MM.1S (cell line): ENCODE measurements at regions not wholly inside any gene's neighbourhood (a gene's known extent, or its start where the extent isn't known, plus 50 kb on each side); places are given as distances from the start of the nearest gene placed in this dataset.

Experiments used
- DNase-seq: peaks from one replicate; pipeline ENCODE4 v3.0.0-alpha.2; 2015
- H2AFZ ChIP-seq: fragments of 300-600 bp; sonication (generic); 2 replicates; pipeline ENCODE4 v1.6.0; 2016; ENCODE audit warnings: antibody characterized with exemption, low read length
- H3F3A ChIP-seq: fragments of 300-600 bp; sonication (generic); 2 replicates; pipeline ENCODE4 v1.6.1; 2016; ENCODE audit warnings: mild to moderate bottlenecking, antibody characterized with exemption, low read length, moderate library complexity, mixed read lengths; ENCODE audit not compliant: insufficient read depth
- H3K27ac ChIP-seq: fragments of 300-600 bp; sonication (generic); 2 replicates; pipeline ENCODE4 v1.5.1; 2016; ENCODE audit warnings: mild to moderate bottlenecking, low read length
- H3K27me3 ChIP-seq: fragments of 300-600 bp; sonication (generic); replicated peaks from 2 replicates; pipeline ENCODE4 v1.6.0; 2016; ENCODE audit warnings: low read length; ENCODE audit not compliant: insufficient read depth
- H3K36me3 ChIP-seq: fragments of 300-600 bp; sonication (generic); replicated peaks from 2 replicates; pipeline ENCODE4 v1.6.1; 2016; ENCODE audit warnings: mild to moderate bottlenecking, low read length, mixed read lengths; ENCODE audit not compliant: insufficient read depth
- H3K4me1 ChIP-seq: fragments of 300-600 bp; sonication (generic); 2 replicates; pipeline ENCODE4 v1.6.1; 2016; ENCODE audit warnings: low read length, mixed read lengths
- H3K4me2 ChIP-seq: fragments of 300-600 bp; sonication (generic); 2 replicates; pipeline ENCODE4 v1.6.0; 2016; ENCODE audit warnings: low read depth, low read length
- H3K4me3 ChIP-seq: fragments of 300-600 bp; sonication (generic); 2 replicates; pipeline ENCODE4 v1.5.1; 2016; ENCODE audit warnings: low read length, mixed read lengths
- H3K79me2 ChIP-seq: fragments of 300-600 bp; sonication (generic); 2 replicates; pipeline ENCODE4 v1.6.1; 2016; ENCODE audit warnings: mixed run types, low read length, mixed read lengths
- H3K9ac ChIP-seq: fragments of 300-600 bp; sonication (generic); 2 replicates; pipeline ENCODE4 v1.6.1; 2016; ENCODE audit warnings: low read length, mixed read lengths
- H3K9me2 ChIP-seq: fragments of 300-600 bp; sonication (generic); replicated peaks from 2 replicates; pipeline ENCODE4 v1.6.1; 2016; ENCODE audit warnings: mild to moderate bottlenecking, low read length, mixed read lengths; ENCODE audit not compliant: insufficient read depth
- H3K9me3 ChIP-seq: fragments of 300-600 bp; sonication (generic); replicated peaks from 2 replicates; pipeline ENCODE4 v1.6.1; 2016; ENCODE audit warnings: mild to moderate bottlenecking, low read length, mixed read lengths; ENCODE audit not compliant: insufficient read depth
- H4K20me1 ChIP-seq: fragments of 300-600 bp; sonication (generic); 2 replicates; pipeline ENCODE4 v1.6.1; 2016; ENCODE audit warnings: mild to moderate bottlenecking, low read length, moderate library complexity, mixed read lengths; ENCODE audit not compliant: insufficient read depth
- EZH2 ChIP-seq: fragments of 300-600 bp; sonication (generic); optimal IDR thresholded peaks from 2 replicates; pipeline ENCODE3; 2017; ENCODE audit warnings: low read depth, mild to moderate bottlenecking, antibody characterized with exemption, low read length, mixed read lengths
- EZH2phosphoT487 ChIP-seq: fragments of 300-600 bp; sonication (generic); IDR thresholded peaks from 2 replicates; pipeline ENCODE4 v1.6.1; 2018; ENCODE audit warnings: antibody characterized with exemption, low read length
- TF ChIP-seq, protein P1 (sequence below): fragments of 300-600 bp; sonication (generic); IDR thresholded peaks from 2 replicates; pipeline ENCODE4 v1.5.1; 2016; ENCODE audit warnings: antibody characterized with exemption, low read length, mixed read lengths

DNA sequence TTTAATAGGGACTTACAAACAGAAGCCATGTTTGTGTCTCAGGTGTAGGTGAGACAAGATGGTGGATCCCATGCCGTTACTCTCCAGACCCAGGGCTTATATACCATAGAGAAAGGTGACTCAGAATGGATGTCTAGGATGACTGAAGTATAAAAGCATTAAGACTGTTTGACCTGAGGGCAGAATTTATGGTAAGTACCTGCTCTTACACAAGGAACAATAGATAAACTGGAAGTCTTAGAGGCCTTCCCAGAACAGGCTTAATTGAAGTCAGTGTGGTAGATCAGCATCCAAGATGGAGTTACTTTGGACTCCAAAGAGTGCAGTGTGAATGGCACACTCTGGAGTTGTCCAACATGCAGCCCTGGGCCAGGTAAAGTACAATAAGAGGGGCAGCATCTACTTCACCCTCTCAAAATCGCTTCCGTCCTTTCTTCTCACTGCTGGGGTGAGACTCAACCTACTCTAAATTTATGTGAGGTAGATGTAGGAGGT is 387.0 kb upstream of the DDI1 start:
- H3K79me2 ChIP-seq, result no peaks in the 10 kb centered on the region
- no peak overlapping the region for H3K4me3 ChIP-seq
- DNase-seq, result no peak
- H3K27ac ChIP-seq, result no peak overlapping the region
- H3K27me3 ChIP-seq, result no peaks in the 10 kb centered on the region
- H3K9me3 ChIP-seq, result no peaks in the 10 kb centered on the region
- no peak overlapping the region for H3K9ac ChIP-seq
- H3K36me3 ChIP-seq, result no peaks in the 10 kb centered on the region
- no peaks in the 10 kb centered on the region for H3K9me2 ChIP-seq
- H2AFZ ChIP-seq, result no peak overlapping the region
- no peak overlapping the region for H3K4me2 ChIP-seq
- no peaks in the 10 kb centered on the region for H4K20me1 ChIP-seq
- H3K4me1 ChIP-seq, result no peaks in the 10 kb centered on the region
- H3F3A ChIP-seq, result no peaks in the 10 kb centered on the region
- TF ChIP-seq EZH2 (no peak), EZH2phosphoT487 (no peak)
- TF ChIP-seq, protein P1, sequence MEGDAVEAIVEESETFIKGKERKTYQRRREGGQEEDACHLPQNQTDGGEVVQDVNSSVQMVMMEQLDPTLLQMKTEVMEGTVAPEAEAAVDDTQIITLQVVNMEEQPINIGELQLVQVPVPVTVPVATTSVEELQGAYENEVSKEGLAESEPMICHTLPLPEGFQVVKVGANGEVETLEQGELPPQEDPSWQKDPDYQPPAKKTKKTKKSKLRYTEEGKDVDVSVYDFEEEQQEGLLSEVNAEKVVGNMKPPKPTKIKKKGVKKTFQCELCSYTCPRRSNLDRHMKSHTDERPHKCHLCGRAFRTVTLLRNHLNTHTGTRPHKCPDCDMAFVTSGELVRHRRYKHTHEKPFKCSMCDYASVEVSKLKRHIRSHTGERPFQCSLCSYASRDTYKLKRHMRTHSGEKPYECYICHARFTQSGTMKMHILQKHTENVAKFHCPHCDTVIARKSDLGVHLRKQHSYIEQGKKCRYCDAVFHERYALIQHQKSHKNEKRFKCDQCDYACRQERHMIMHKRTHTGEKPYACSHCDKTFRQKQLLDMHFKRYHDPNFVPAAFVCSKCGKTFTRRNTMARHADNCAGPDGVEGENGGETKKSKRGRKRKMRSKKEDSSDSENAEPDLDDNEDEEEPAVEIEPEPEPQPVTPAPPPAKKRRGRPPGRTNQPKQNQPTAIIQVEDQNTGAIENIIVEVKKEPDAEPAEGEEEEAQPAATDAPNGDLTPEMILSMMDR, result no peak

- no peaks in the 10 kb centered on the region for H3K36me3 ChIP-seq
- H3K4me2 ChIP-seq, result no peak overlapping the region
- H3K9ac ChIP-seq, result no peak overlapping the region
- H3K4me3 ChIP-seq, result no peak overlapping the region
- no peaks in the 10 kb centered on the region for H4K20me1 ChIP-seq
- no peaks in the 10 kb centered on the region for H3F3A ChIP-seq
- no peaks in the 10 kb centered on the region for H3K9me3 ChIP-seq
- no peaks in the 10 kb centered on the region for H3K79me2 ChIP-seq
- TF ChIP-seq EZH2phosphoT487 (no peak), EZH2 (no peak)
- no peaks in the 10 kb centered on the region for H3K9me2 ChIP-seq
- no peak overlapping the region for H2AFZ ChIP-seq
- no peaks in the 10 kb centered on the region for H3K27me3 ChIP-seq
- H3K27ac ChIP-seq, result no peak overlapping the region
- no peaks in the 10 kb centered on the region for H3K4me1 ChIP-seq
- DNase-seq, result no peak
Measured at GRCh38 chr11:103650330-103650729, 386.1 kb upstream of the DDI1 start.

GRCh38 chr11:103651341-103651998 is 385.0 kb upstream of the DDI1 start:
- no peaks in the 10 kb centered on the region for H3K27me3 ChIP-seq
- H2AFZ ChIP-seq, result no peak overlapping the region
- H3K27ac ChIP-seq, result no peak overlapping the region
- no peaks in the 10 kb centered on the region for H4K20me1 ChIP-seq
- no peaks in the 10 kb centered on the region for H3K4me1 ChIP-seq
- TF ChIP-seq EZH2, result no peak
- TF ChIP-seq EZH2phosphoT487, result no peak
- TF ChIP-seq, protein P1, result no peak
- no peaks in the 10 kb centered on the region for H3K79me2 ChIP-seq
- H3K9ac ChIP-seq, result no peak overlapping the region
- DNase-seq, result no peak
- no peaks in the 10 kb centered on the region for H3K9me2 ChIP-seq
- no peak overlapping the region for H3K4me2 ChIP-seq
- no peaks in the 10 kb centered on the region for H3F3A ChIP-seq
- H3K9me3 ChIP-seq, result no peaks in the 10 kb centered on the region
- no peak overlapping the region for H3K4me3 ChIP-seq
- no peaks in the 10 kb centered on the region for H3K36me3 ChIP-seq

GRCh38 chr11:103652013-103652412 is 384.4 kb upstream of the DDI1 start:
- Histone ChIP-seq H3K9ac (no peak overlapping the region), H3F3A (no peaks in the 10 kb centered on the region), H3K79me2 (no peaks in the 10 kb centered on the region), H3K27me3 (no peaks in the 10 kb centered on the region), H3K9me2 (no peaks in the 10 kb centered on the region), H3K27ac (no peak overlapping the region), H3K4me3 (no peak overlapping the region), H3K9me3 (no peaks in the 10 kb centered on the region), H2AFZ (no peak overlapping the region), H3K4me2 (no peak overlapping the region), H4K20me1 (no peaks in the 10 kb centered on the region), H3K4me1 (no peaks in the 10 kb centered on the region), H3K36me3 (no peaks in the 10 kb centered on the region)
- no peak for DNase-seq
- TF ChIP-seq EZH2 (no peak), EZH2phosphoT487 (no peak)
- TF ChIP-seq, protein P1, result no peak
